ENCODE measurements at regions not wholly inside any gene's neighbourhood (a gene's known extent, or its start where the extent isn't known, plus 50 kb on each side); places are given as distances from the start of the nearest gene placed in this dataset.

DNA sequence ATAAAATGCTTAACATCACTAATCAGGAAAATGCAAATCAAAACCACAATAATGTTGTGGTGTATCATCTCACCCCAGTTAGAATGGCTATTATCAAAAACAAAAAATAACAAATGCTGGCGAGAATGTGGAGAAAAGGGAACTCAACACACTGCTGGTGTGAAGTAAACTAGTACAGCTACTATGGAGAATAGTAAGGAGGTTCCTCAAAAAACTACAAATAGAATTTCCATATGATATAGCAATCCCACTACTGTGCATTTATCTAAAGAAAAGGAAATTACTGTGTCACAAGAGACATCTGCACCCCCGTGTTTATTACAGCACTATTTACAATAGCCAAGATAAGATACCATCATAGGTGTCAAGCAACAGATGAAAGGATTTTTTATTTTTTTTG, 214.5 kb upstream of the RASA1 start:
- ChIA-PET CTCF (no interaction called here), POLR2A (no interaction called here)
- TF ChIP-seq, protein P1, sequence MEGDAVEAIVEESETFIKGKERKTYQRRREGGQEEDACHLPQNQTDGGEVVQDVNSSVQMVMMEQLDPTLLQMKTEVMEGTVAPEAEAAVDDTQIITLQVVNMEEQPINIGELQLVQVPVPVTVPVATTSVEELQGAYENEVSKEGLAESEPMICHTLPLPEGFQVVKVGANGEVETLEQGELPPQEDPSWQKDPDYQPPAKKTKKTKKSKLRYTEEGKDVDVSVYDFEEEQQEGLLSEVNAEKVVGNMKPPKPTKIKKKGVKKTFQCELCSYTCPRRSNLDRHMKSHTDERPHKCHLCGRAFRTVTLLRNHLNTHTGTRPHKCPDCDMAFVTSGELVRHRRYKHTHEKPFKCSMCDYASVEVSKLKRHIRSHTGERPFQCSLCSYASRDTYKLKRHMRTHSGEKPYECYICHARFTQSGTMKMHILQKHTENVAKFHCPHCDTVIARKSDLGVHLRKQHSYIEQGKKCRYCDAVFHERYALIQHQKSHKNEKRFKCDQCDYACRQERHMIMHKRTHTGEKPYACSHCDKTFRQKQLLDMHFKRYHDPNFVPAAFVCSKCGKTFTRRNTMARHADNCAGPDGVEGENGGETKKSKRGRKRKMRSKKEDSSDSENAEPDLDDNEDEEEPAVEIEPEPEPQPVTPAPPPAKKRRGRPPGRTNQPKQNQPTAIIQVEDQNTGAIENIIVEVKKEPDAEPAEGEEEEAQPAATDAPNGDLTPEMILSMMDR (IDR thresholded peaks at IDR 0.05; ENCODE audit: insufficient read depth, low read length, missing control alignments), result no peak
- no peak for DNase-seq (ENCODE audit: low read depth, low spot score)
- H3K4me3 ChIP-seq (ENCODE audit: low read depth, low read length), result no peak overlapping the region

DNA sequence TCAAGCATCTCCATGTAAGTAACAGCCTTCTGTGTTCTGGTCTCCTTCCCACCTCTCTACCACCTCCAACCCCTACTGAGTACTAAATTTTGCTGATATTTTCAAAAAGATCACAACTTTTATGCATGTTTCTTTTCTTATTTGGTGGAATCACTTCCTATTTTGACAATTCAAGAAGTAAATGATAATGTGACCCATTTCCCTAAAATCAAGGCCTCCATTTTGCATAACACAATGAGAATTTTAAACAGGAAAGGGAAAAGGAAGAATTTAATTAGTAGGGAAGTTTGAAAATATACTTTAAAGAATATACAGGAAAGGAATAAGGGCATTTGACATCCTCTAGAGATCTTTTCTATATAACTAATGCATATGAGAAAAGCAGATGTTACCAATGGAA, 212.9 kb upstream of the RASA1 start:
- CTCF ChIA-PET, result no interaction called here
- no peak overlapping the region for H3K4me3 ChIP-seq (ENCODE audit: low read depth, low read length)
- DNase-seq (ENCODE audit: low read depth, low spot score), result no peak
- POLR2A ChIA-PET, result no interaction called here
- TF ChIP-seq, protein P1 (IDR thresholded peaks at IDR 0.05; ENCODE audit: insufficient read depth, low read length, missing control alignments), result no peak

DNA sequence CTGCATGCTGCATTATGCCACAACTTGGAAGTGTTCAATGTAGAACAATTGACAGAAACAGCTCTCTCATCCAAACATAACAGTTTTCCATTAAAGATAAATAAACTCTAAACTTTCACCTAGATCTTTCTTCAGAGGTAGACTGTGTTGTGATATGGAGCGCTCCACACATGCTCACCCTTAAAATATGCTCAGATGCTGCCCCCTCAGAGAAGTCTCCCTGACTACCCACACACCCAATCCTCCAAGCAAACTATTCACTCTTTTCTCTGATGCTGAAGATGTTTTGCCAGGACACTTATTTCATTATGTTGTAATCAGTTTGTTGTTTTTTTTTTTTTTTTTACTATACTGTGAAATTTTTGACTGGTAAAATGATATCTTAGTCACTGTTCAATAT, 206.6 kb upstream of the RASA1 start:
- TF ChIP-seq, protein P1 (IDR thresholded peaks at IDR 0.05; ENCODE audit: insufficient read depth, low read length, missing control alignments), result no peak
- POLR2A ChIA-PET, result no interaction called here
- DNase-seq (ENCODE audit: low read depth, low spot score), result no peak
- CTCF ChIA-PET, result no interaction called here
- no peak overlapping the region for H3K4me3 ChIP-seq (ENCODE audit: low read depth, low read length)

DNA sequence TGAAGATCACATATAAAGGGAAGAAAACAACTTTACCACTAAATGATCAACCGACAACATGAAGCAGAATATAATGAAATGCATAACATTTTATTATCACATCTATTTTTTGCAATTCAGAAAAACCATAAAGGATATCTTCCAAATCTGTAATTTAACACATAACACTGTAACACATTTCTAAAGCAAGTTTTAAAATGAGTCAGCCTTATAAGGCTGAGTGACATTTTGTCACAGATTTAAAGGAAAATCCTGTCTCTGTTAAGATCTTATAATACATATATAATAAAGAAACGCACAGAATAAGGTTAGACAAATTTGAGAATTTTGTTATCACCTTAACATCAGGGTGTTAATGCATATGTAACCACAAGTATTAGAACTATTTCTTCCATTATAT, 198.4 kb upstream of the RASA1 start:
- H3K4me3 ChIP-seq (ENCODE audit: low read depth, low read length), result no peak overlapping the region
- DNase-seq (ENCODE audit: low read depth, low spot score), result no peak
- TF ChIP-seq, protein P1 (IDR thresholded peaks at IDR 0.05; ENCODE audit: insufficient read depth, low read length, missing control alignments), result no peak
- ChIA-PET POLR2A (no interaction called here), CTCF (interaction anchor here (1.0 to 4.4 kb wide), 8 partner anchors 10 to 329 kb away, joined by 3 to 105 read pairs (median 8); no protein-coding TSS in a partner anchor)

DNA sequence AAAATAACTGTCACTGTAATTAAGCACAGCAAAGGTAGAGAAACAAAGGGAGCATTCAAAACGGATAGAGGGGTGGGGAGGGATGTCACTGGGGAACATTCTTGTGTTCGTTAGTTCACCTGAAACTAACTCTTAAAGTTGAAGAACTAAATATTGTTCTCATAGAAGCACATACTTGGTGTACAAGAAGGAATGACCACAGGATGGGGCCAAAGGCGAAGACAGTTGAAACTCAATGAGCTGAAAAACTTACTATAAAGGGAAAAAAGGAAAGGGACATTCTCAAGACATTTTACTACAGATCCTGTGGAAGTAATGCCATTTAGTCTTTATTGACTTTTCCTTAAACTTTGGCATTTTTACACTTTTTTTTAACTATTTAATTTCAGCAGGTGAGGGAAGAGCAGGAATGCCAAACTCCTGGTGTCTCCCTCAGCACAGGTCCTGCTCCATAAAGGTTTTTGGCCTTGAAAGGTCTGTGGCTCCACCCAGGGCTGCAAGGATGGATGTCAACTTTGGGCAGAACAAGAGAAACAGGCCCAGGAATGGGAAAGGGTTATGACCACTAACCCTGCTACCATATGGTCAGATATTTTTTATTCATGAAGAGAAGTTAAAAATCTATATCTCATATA, 197.6 kb upstream of the RASA1 start:
- peak; percentile 31 for DNase-seq (ENCODE audit: low read depth, low spot score)
- H3K4me3 ChIP-seq (ENCODE audit: low read depth, low read length), result no peak overlapping the region
- TF ChIP-seq, protein P1 (IDR thresholded peaks at IDR 0.05; ENCODE audit: insufficient read depth, low read length, missing control alignments), result peak; percentile 55
- ChIA-PET POLR2A (no interaction called here), CTCF (interaction anchor here (0.5 to 4.4 kb wide), 32 partner anchors 9 to 338 kb away, joined by 3 to 105 read pairs (median 4); no protein-coding TSS in a partner anchor)

DNA sequence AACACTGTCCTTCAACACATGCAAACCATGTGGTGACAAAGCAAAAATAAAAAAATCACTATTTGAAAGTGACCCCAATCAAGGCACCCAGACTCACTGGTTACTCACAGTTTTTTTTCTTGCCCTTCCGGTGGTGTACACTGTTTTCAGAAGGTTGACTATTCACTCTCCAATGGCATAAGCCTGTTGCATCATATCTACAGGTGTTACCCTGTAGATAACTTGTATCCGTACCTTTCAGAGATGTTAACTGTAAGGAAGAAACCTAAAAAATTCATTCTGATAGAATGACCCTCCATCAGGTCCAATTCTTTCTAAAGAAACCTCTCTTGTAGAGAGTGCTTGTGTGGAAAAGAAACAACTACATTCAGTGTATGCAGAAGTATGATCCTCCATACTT, 193.6 kb upstream of the RASA1 start:
- TF ChIP-seq, protein P1 (IDR thresholded peaks at IDR 0.05; ENCODE audit: insufficient read depth, low read length, missing control alignments), result no peak
- ChIA-PET POLR2A (no interaction called here), CTCF (no interaction called here)
- DNase-seq (ENCODE audit: low read depth, low spot score), result no peak
- no peak overlapping the region for H3K4me3 ChIP-seq (ENCODE audit: low read depth, low read length)
